Breast epithelium (tissue), 4 donors: ENCODE measurements at regions not wholly inside any gene's neighbourhood (a gene's known extent, or its start where the extent isn't known, plus 50 kb on each side); places are given as distances from the start of the nearest gene placed in this dataset.

Experiments
- DNase-seq, 2 donors: peaks; one replicate each; pipeline ENCODE4 v3.0.0-alpha.2; 2019; ENCODE audit warnings: low spot score in 2 of 2
- H3K27ac ChIP-seq, 2 donors: fragments of 200-600 bp; sonication (generic) in 1 of 2; one replicate each; pipeline ENCODE4 v1.5.1; 2016 to 2019; ENCODE audit warnings: mild to moderate bottlenecking in 1 of 2
- H3K27me3 ChIP-seq, 2 donors: fragments of 200-600 bp; sonication (generic) in 1 of 2; one replicate each; pipeline versions ENCODE4 v1.5.1 to v1.6.0; 2017 to 2019; ENCODE audit warnings: control low read depth in 1 of 2, mild to moderate bottlenecking in 1 of 2
- H3K36me3 ChIP-seq: fragments of 200-600 bp; one replicate; pipeline ENCODE4 v1.5.1; 2019
- H3K4me1 ChIP-seq, 2 donors: fragments of 200-600 bp; sonication (generic); one replicate each; pipeline ENCODE4 v1.5.1; 2016 to 2019; ENCODE audit warnings: control low read depth in 1 of 2
- H3K4me3 ChIP-seq, 3 donors: fragments of 200-600 bp; sonication (generic); 1 replicate in 2 of 3; 2 replicates in 1 of 3; pipeline ENCODE4 v1.5.1; 2016 to 2019; ENCODE audit warnings: mild to moderate bottlenecking in 3 of 3, moderate library complexity in 2 of 3
- H3K9me3 ChIP-seq, 2 donors: fragments of 200-600 bp; sonication (generic) in 1 of 2; one replicate each; pipeline ENCODE4 v1.5.1; 2016 to 2019; ENCODE audit warnings: control low read depth in 1 of 2
- POLR2A ChIP-seq: fragments of 450-650 bp; IDR thresholded peaks from one replicate; pipeline ENCODE4 v1.6.1; 2016; ENCODE audit warnings: antibody characterized with exemption, mild to moderate bottlenecking, moderate library complexity
- POLR2AphosphoS5 ChIP-seq, 3 donors: sonication (generic); formaldehyde crosslinking; IDR thresholded peaks; one replicate each; pipeline ENCODE4 v1.6.1; 2017; ENCODE audit warnings: antibody characterized with exemption in 3 of 3
- intact Hi-C: fragments of 100-400 bp; cut with DNase I; formaldehyde crosslinking; loops from one replicate; pipeline ENCODE4 v1.15.1; 2023; ENCODE audit warnings: low total_unique reads
- TF ChIP-seq, protein P1 (sequence below), 3 donors: fragments of 450-650 bp; IDR thresholded peaks; one replicate each; pipeline ENCODE4 v1.5.1; 2016 to 2017; ENCODE audit warnings: antibody characterized with exemption in 3 of 3, mild to moderate bottlenecking in 3 of 3, moderate library complexity in 3 of 3

DNA sequence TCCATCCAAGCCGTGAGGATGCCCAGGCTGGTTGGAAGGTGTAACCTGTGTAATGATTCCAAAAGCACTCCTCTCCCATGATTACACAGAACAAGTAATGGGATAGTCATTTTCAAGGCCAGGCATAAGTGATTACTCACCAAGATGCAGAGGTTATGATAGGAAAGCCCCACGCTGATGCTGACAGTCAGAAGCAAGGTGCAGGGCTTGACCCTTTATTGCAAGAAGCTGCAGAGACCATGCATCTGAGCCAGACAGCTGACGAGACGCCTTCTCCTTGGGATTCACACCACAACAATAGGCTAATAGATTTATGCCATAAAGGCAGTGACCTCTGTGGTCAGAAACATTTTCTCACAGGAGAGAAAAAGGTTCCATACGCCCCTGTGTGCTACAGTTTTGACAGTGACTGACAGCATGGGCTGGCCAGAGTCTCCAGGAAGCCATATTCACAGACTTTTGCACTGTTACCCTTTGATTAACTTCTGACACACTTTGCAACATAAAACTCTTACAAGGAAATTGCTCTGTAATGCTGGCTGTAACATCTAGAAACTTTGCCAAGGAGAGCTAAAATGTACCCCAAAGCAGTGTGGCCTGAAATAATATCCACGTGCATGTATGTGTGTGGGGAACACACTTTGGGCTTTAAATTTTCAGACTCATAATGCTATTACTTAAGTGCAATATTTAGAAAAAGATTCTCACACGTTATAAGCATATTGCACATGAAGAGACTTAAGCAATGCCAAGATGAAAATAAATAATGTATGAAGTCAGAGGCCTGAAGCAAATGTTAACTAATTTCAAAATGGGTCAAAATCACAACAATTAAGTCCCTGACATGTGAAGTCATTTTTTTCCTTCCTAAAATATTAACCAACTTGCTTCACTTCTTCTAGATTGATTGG is 1079.0 kb upstream of the TENM4 start:
- intact Hi-C loops: loop anchor here (2.0 kb wide), 1 partner anchor 27 kb away; no protein-coding TSS in a partner anchor
- no peak for DNase-seq
- H3K27me3 ChIP-seq: no peaks in the 10 kb centered on the region
- H3K4me3 ChIP-seq: no peak overlapping the region
- peaks cover 0 to 5% of the 10 kb centered on the region in 2 donors for H3K9me3 ChIP-seq
- H3K4me1 ChIP-seq: no peaks in the 10 kb centered on the region
- no peak overlapping the region for H3K27ac ChIP-seq
- no peaks in the 10 kb centered on the region for H3K36me3 ChIP-seq
- TF ChIP-seq, protein P1, sequence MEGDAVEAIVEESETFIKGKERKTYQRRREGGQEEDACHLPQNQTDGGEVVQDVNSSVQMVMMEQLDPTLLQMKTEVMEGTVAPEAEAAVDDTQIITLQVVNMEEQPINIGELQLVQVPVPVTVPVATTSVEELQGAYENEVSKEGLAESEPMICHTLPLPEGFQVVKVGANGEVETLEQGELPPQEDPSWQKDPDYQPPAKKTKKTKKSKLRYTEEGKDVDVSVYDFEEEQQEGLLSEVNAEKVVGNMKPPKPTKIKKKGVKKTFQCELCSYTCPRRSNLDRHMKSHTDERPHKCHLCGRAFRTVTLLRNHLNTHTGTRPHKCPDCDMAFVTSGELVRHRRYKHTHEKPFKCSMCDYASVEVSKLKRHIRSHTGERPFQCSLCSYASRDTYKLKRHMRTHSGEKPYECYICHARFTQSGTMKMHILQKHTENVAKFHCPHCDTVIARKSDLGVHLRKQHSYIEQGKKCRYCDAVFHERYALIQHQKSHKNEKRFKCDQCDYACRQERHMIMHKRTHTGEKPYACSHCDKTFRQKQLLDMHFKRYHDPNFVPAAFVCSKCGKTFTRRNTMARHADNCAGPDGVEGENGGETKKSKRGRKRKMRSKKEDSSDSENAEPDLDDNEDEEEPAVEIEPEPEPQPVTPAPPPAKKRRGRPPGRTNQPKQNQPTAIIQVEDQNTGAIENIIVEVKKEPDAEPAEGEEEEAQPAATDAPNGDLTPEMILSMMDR (IDR thresholded peaks at IDR 0.05): no peak
- TF ChIP-seq POLR2AphosphoS5 (IDR thresholded peaks at IDR 0.05): no peak
- TF ChIP-seq POLR2A: no peak

DNA sequence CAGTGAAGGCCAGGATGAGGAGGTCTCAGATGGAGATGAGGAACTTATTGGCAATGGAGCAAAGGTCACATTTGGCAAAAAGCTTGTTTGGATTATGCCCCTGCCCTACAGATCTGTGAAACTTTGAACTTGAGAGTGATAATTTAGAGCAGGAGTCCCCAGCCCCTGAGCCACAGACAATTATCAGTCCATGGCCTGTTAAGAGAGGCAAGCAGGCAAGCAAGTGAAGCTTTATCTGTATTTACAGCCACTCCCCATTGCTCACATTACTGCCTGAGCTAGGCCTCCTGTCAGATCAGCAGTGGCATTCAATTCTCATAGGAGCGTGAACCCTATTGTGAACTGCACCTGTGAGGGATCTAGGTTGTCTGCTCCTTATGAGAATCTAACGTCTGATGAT is 1076.9 kb upstream of the TENM4 start:
- Histone ChIP-seq H3K27me3 (no peaks in the 10 kb centered on the region), H3K4me1 (no peaks in the 10 kb centered on the region), H3K27ac (no peak overlapping the region), H3K9me3 (peaks cover 0 to 5% of the 10 kb centered on the region in 2 donors), H3K4me3 (no peak overlapping the region), H3K36me3 (no peaks in the 10 kb centered on the region)
- intact Hi-C loops: loop anchor here (2.0 kb wide), 1 partner anchor 25 kb away; no protein-coding TSS in a partner anchor
- no peak for DNase-seq
- TF ChIP-seq POLR2A (no peak), POLR2AphosphoS5 (IDR thresholded peaks at IDR 0.05) (no peak)
- TF ChIP-seq, protein P1 (IDR thresholded peaks at IDR 0.05): no peak

GRCh38 chr11:80515097-80515496 is 1074.3 kb upstream of the TENM4 start:
- Histone ChIP-seq H3K27ac (no peak overlapping the region), H3K27me3 (no peaks in the 10 kb centered on the region), H3K4me3 (no peak overlapping the region), H3K36me3 (no peaks in the 10 kb centered on the region), H3K9me3 (peaks cover 0 to 5% of the 10 kb centered on the region in 2 donors), H3K4me1 (no peaks in the 10 kb centered on the region)
- intact Hi-C loops: no loop called here
- TF ChIP-seq, protein P1 (IDR thresholded peaks at IDR 0.05): no peak
- TF ChIP-seq POLR2A (no peak), POLR2AphosphoS5 (IDR thresholded peaks at IDR 0.05) (no peak)
- no peak for DNase-seq

GRCh38 chr11:80512491-80512890 is 1071.7 kb upstream of the TENM4 start:
- no peak for TF ChIP-seq POLR2A
- TF ChIP-seq POLR2AphosphoS5 (IDR thresholded peaks at IDR 0.05): no peak
- TF ChIP-seq, protein P1 (IDR thresholded peaks at IDR 0.05): no peak
- intact Hi-C loops: loop anchor here (2.0 kb wide), 1 partner anchor 22 kb away; no protein-coding TSS in a partner anchor
- H3K9me3 ChIP-seq: peaks cover 0 to 2% of the 10 kb centered on the region in 2 donors

GRCh38 chr11:80505771-80506170 is 1064.9 kb upstream of the TENM4 start:
- Histone ChIP-seq H3K4me3 (no peak overlapping the region), H3K4me1 (no peaks in the 10 kb centered on the region), H3K27ac (no peak overlapping the region), H3K9me3 (peaks cover 0 to 2% of the 10 kb centered on the region in 2 donors), H3K27me3 (no peaks in the 10 kb centered on the region), H3K36me3 (no peaks in the 10 kb centered on the region)
- DNase-seq: no peak
- TF ChIP-seq POLR2A (no peak), POLR2AphosphoS5 (IDR thresholded peaks at IDR 0.05) (no peak)
- TF ChIP-seq, protein P1 (IDR thresholded peaks at IDR 0.05): no peak
- intact Hi-C loops: no loop called here

More at GRCh38 chr11:80512491-80512890, 1071.7 kb upstream of the TENM4 start:
- Histone ChIP-seq H3K27me3 (no peaks in the 10 kb centered on the region), H3K36me3 (no peaks in the 10 kb centered on the region), H3K4me3 (no peak overlapping the region), H3K4me1 (no peaks in the 10 kb centered on the region), H3K27ac (no peak overlapping the region)
- DNase-seq: no peak
